H1 (cell line): ENCODE measurements at regions not wholly inside any gene's neighbourhood (a gene's known extent, or its start where the extent isn't known, plus 50 kb on each side); places are given as distances from the start of the nearest gene placed in this dataset.

Experiments
- KDM1A ChIP-seq: fragments of 200-600, 300-600 bp; sonication (generic); IDR thresholded peaks from 2 replicates; pipeline ENCODE4 v1.7.1; 2016; ENCODE audit warnings: mild to moderate bottlenecking, low read length, borderline replicate concordance
- SIRT6 ChIP-seq: IDR thresholded peaks from one replicate; pipeline ENCODE4 v1.7.1; 2012; ENCODE audit warnings: low read length, inconsistent platforms

- TF ChIP-seq KDM1A (no peak), SIRT6 (no peak)
Measured at GRCh38 chr6:167050903-167051302, 51.7 kb downstream of the CEP43 start (continued).
